ENCODE measurements at regions not wholly inside any gene's neighbourhood (a gene's known extent, or its start where the extent isn't known, plus 50 kb on each side); places are given as distances from the start of the nearest gene placed in this dataset.
A peak's percentile ranks its signal among the peaks of the same experiment; 100 is the strongest.

GRCh38 chr9:130770679-130771442 is 64.2 kb upstream of the ABL1 start:
- Histone ChIP-seq H3K9me3 (ENCODE audit: control insufficient read depth, insufficient read depth, low read depth, low read length) (peaks cover 16% of the 10 kb centered on the region), H3K27ac (ENCODE audit: low read length) (no peak overlapping the region), H3K27me3 (ENCODE audit: control insufficient read depth, insufficient read depth, low read length) (no peaks in the 10 kb centered on the region), H3K4me3 (ENCODE audit: low read depth in 2 of 2, low read length in 2 of 2) (no peak overlapping the region), H3K36me3 (ENCODE audit: control insufficient read depth, insufficient read depth, low read length) (no peaks in the 10 kb centered on the region), H3K4me1 (ENCODE audit: control insufficient read depth, insufficient read depth, low read length) (peaks cover 5% of the 10 kb centered on the region; the same call in 1 of the 2 replicates)
- ChIA-PET CTCF (interaction anchor here (0.7 kb wide), 2 partner anchors 47 to 95 kb away, joined by 3 read pairs; no protein-coding TSS in a partner anchor), POLR2A (interaction anchor here (0.6 kb wide), 1 partner anchor 66 kb away, joined by 5 read pairs; no protein-coding TSS in a partner anchor)
- DNase-seq (ENCODE audit: low read depth, low spot score) (peak; percentile 18), ATAC-seq (peak; percentile 91)
- intact Hi-C loops (cut with micrococcal nuclease; ENCODE audit: unreplicated experiment): loop anchor here (2.0 kb wide), 1 partner anchor 92 kb away; no protein-coding TSS in a partner anchor
- TF ChIP-seq TCF7L2 (IDR thresholded peaks at IDR 0.05; ENCODE audit: low read depth, low read length): no peak
- peak; percentile 72 for TF ChIP-seq CTCF (IDR thresholded peaks at IDR 0.05)
- BruUV-seq (replicated peaks): no TSS peak
- in situ Hi-C loops (cut with HindIII; ENCODE audit: low pct_unique_long_range_greater_than_20kb, low sequenced_read_pairs): no loop called here

- no peak for TF ChIP-seq REST (IDR thresholded peaks at IDR 0.05; ENCODE audit: insufficient read depth in 1 of 2, low read depth in 2 of 2, low read length in 1 of 2)
- no peak for TF ChIP-seq TCF7L2 (IDR thresholded peaks at IDR 0.05; ENCODE audit: low read depth, low read length)
- TF ChIP-seq SIN3A (IDR thresholded peaks at IDR 0.05; ENCODE audit: borderline replicate concordance, insufficient read depth, low read depth, low read length): no peak
- TF ChIP-seq POLR2AphosphoS5 (IDR thresholded peaks at IDR 0.05; ENCODE audit: low read depth, low read length): no peak
- TF ChIP-seq CTCF (IDR thresholded peaks at IDR 0.05): no peak
- no peaks in the 10 kb centered on the region for H3K27me3 ChIP-seq (ENCODE audit: control insufficient read depth, insufficient read depth, low read length)
- ATAC-seq: no peak
- in situ Hi-C loops (cut with HindIII; ENCODE audit: low pct_unique_long_range_greater_than_20kb, low sequenced_read_pairs): no loop called here
- H3K4me3 ChIP-seq (ENCODE audit: low read depth in 2 of 2, low read length in 2 of 2): no peak overlapping the region
- H3K27ac ChIP-seq (ENCODE audit: low read length): no peak overlapping the region
- BruUV-seq (replicated peaks): no TSS peak
- intact Hi-C loops (cut with micrococcal nuclease; ENCODE audit: unreplicated experiment): no loop called here
- no peaks in the 10 kb centered on the region for H3K36me3 ChIP-seq (ENCODE audit: control insufficient read depth, insufficient read depth, low read length)
- peaks cover 16% of the 10 kb centered on the region for H3K9me3 ChIP-seq (ENCODE audit: control insufficient read depth, insufficient read depth, low read depth, low read length)
- no peak for DNase-seq (ENCODE audit: low read depth, low spot score)
- ChIA-PET POLR2A (no interaction called here), CTCF (interaction anchor here (0.7 kb wide), 1 partner anchor 92 kb away, joined by 6 read pairs; no protein-coding TSS in a partner anchor)
- peaks cover 5% of the 10 kb centered on the region; the same call in 1 of the 2 replicates for H3K4me1 ChIP-seq (ENCODE audit: control insufficient read depth, insufficient read depth, low read length)
These were observed 62.9 kb upstream of the ABL1 start for GRCh38 chr9:130772185-130772584.

Data from Panc1 (cell line).